ENCODE measurements at regions not wholly inside any gene's neighbourhood (a gene's known extent, or its start where the extent isn't known, plus 50 kb on each side); places are given as distances from the start of the nearest gene placed in this dataset.

- no peak for TF ChIP-seq CTCF (IDR thresholded peaks at IDR 0.05)
- no peak for TF ChIP-seq POLR2AphosphoS5 (IDR thresholded peaks at IDR 0.05)
- no peak for TF ChIP-seq POLR2A (IDR thresholded peaks at IDR 0.05)
These were observed 51.1 kb upstream of the GPR6 start for GRCh38 chr6:109927052-109927451.
